HEK293T (cell line): ENCODE measurements at regions not wholly inside any gene's neighbourhood (a gene's known extent, or its start where the extent isn't known, plus 50 kb on each side); places are given as distances from the start of the nearest gene placed in this dataset.

Experiments
- CTCF ChIA-PET: fragments of 350-600 bp; formaldehyde crosslinking; extraction: SDS; loops from one replicate; lab custom pipeline; 2021; ENCODE audit warnings: antibody characterized with exemption, inconsistent platforms; lab: Yijun Ruan, JAX
- POLR2A ChIA-PET: fragments of 350-600 bp; formaldehyde crosslinking; extraction: SDS; loops from one replicate; lab custom pipeline; 2020; ENCODE audit warnings: antibody characterized with exemption, inconsistent platforms; lab: Yijun Ruan, JAX
- DNase-seq: peaks from one replicate; pipeline ENCODE4 v3.0.0; 2012; ENCODE audit warnings: mixed read lengths; ENCODE audit errors: extremely low spot score
- ARNT ChIP-seq: fragments of 450-650 bp; IDR thresholded peaks from 2 replicates; pipeline ENCODE4 v1.6.1; 2017; ENCODE audit warnings: mild to moderate bottlenecking
- BHLHE40 ChIP-seq: fragments of 450-650 bp; IDR thresholded peaks from 2 replicates; pipeline ENCODE4 v1.6.1; 2016; ENCODE audit warnings: mild to moderate bottlenecking, moderate library complexity, borderline replicate concordance
- CTBP1 ChIP-seq: fragments of 450-650 bp; IDR thresholded peaks from 2 replicates; pipeline ENCODE4 v1.6.1; 2016; ENCODE audit warnings: borderline replicate concordance
- ELF4 ChIP-seq: fragments of 450-650 bp; IDR thresholded peaks from 2 replicates; pipeline ENCODE4 v1.6.1; 2017; ENCODE audit warnings: antibody characterized with exemption
- FOXA1 ChIP-seq: fragments of 450-650 bp; IDR thresholded peaks from 2 replicates; pipeline ENCODE4 v1.6.1; 2016; ENCODE audit warnings: mild to moderate bottlenecking
- FOXK2 ChIP-seq: fragments of 450-650 bp; IDR thresholded peaks from 2 replicates; pipeline ENCODE4 v1.6.1; 2016; ENCODE audit warnings: mild to moderate bottlenecking
- FOXM1 ChIP-seq: fragments of 450-650 bp; IDR thresholded peaks from 2 replicates; pipeline ENCODE4 v1.6.1; 2017; ENCODE audit warnings: mild to moderate bottlenecking, borderline replicate concordance
- HDGF ChIP-seq: fragments of 450-650 bp; IDR thresholded peaks from 2 replicates; pipeline ENCODE4 v1.6.1; 2017; ENCODE audit warnings: antibody characterized with exemption, borderline replicate concordance
- L3MBTL2 ChIP-seq: fragments of 450-650 bp; conservative IDR thresholded peaks from 2 replicates; pipeline ENCODE4 v1.6.1; 2016; ENCODE audit warnings: mild to moderate bottlenecking
- LEF1 ChIP-seq: fragments of 450-650 bp; IDR thresholded peaks from 2 replicates; pipeline ENCODE4 v1.6.1; 2017; ENCODE audit warnings: mild to moderate bottlenecking, borderline replicate concordance
- NFRKB ChIP-seq: fragments of 450-650 bp; IDR thresholded peaks from 2 replicates; pipeline ENCODE4 v1.6.1; 2016; ENCODE audit warnings: mild to moderate bottlenecking, moderate library complexity
- PKNOX1 ChIP-seq: fragments of 450-650 bp; IDR thresholded peaks from 2 replicates; pipeline ENCODE4 v1.6.1; 2016
- SP1 ChIP-seq: fragments of 450-650 bp; IDR thresholded peaks from 2 replicates; pipeline ENCODE4 v1.6.1; 2017
- SUZ12 ChIP-seq: fragments of 450-650 bp; IDR thresholded peaks from 2 replicates; pipeline ENCODE4 v1.6.1; 2016; ENCODE audit warnings: mild to moderate bottlenecking
- TARDBP ChIP-seq: fragments of 450-650 bp; IDR thresholded peaks from 2 replicates; pipeline ENCODE4 v1.6.1; 2016
- ZNF384 ChIP-seq: fragments of 450-650 bp; IDR thresholded peaks from 2 replicates; pipeline ENCODE4 v1.6.1; 2016

GRCh38 chr10:35926846-35927245 lies 284.8 kb upstream of the FZD8 start:
- POLR2A ChIA-PET: no interaction called here

GRCh38 chr10:35925493-35925892 lies 283.4 kb upstream of the FZD8 start:
- POLR2A ChIA-PET: no interaction called here
- no peak for DNase-seq
- no peak for TF ChIP-seq TARDBP
- no peak for TF ChIP-seq ARNT
- TF ChIP-seq LEF1: no peak
- no peak for TF ChIP-seq HDGF
- no peak for TF ChIP-seq ZNF384
- TF ChIP-seq ELF4: no peak
- no peak for TF ChIP-seq FOXA1
- TF ChIP-seq CTBP1: no peak
- TF ChIP-seq NFRKB: no peak
- TF ChIP-seq FOXK2: no peak
- no peak for TF ChIP-seq L3MBTL2
- TF ChIP-seq PKNOX1: no peak
- CTCF ChIA-PET: no interaction called here

More at GRCh38 chr10:35926846-35927245, 284.8 kb upstream of the FZD8 start:
- CTCF ChIA-PET: no interaction called here
- DNase-seq: no peak
- TF ChIP-seq LEF1 (no peak), BHLHE40 (no peak), FOXM1 (no peak), FOXK2 (no peak), ELF4 (no peak), ARNT (no peak), HDGF (no peak), FOXA1 (no peak), SUZ12 (no peak), PKNOX1 (no peak), ZNF384 (no peak), TARDBP (no peak)

GRCh38 chr10:35924759-35925158 lies 282.7 kb upstream of the FZD8 start:
- ChIA-PET POLR2A (no interaction called here), CTCF (no interaction called here)
- no peak for TF ChIP-seq L3MBTL2
- TF ChIP-seq CTBP1: no peak
- TF ChIP-seq ELF4: no peak
- TF ChIP-seq FOXK2: no peak
- TF ChIP-seq PKNOX1: no peak
- no peak for TF ChIP-seq FOXM1
- TF ChIP-seq LEF1: no peak
- no peak for TF ChIP-seq HDGF
- TF ChIP-seq BHLHE40: no peak
- no peak for TF ChIP-seq NFRKB
- no peak for TF ChIP-seq TARDBP
- TF ChIP-seq ZNF384: no peak
- no peak for TF ChIP-seq FOXA1
- no peak for TF ChIP-seq SP1
- no peak for TF ChIP-seq ARNT
- TF ChIP-seq SUZ12: no peak
- no peak for DNase-seq

- DNase-seq: no peak
- ChIA-PET CTCF (no interaction called here), POLR2A (no interaction called here)
Measured at GRCh38 chr10:35922876-35923600, 280.9 kb upstream of the FZD8 start.

GRCh38 chr10:35921866-35922350 lies 279.8 kb upstream of the FZD8 start:
- TF ChIP-seq LEF1: no peak
- no peak for TF ChIP-seq SP1
- TF ChIP-seq FOXA1: no peak
- no peak for TF ChIP-seq L3MBTL2
- TF ChIP-seq TARDBP: no peak
- TF ChIP-seq ZNF384: no peak
- no peak for TF ChIP-seq ELF4
- no peak for TF ChIP-seq BHLHE40
- TF ChIP-seq CTBP1: no peak
- TF ChIP-seq PKNOX1: no peak
- POLR2A ChIA-PET: no interaction called here
- DNase-seq: no peak
- CTCF ChIA-PET: no interaction called here

More at GRCh38 chr10:35922876-35923600, 280.9 kb upstream of the FZD8 start:
- TF ChIP-seq PKNOX1: no peak
- no peak for TF ChIP-seq BHLHE40
- TF ChIP-seq SP1: no peak
- no peak for TF ChIP-seq LEF1
- no peak for TF ChIP-seq CTBP1
- TF ChIP-seq FOXK2: no peak
- TF ChIP-seq NFRKB: no peak
- no peak for TF ChIP-seq TARDBP
- no peak for TF ChIP-seq HDGF
- no peak for TF ChIP-seq FOXA1
- TF ChIP-seq ARNT: no peak
